ENCODE measurements at regions not wholly inside any gene's neighbourhood (a gene's known extent, or its start where the extent isn't known, plus 50 kb on each side); places are given as distances from the start of the nearest gene placed in this dataset.

DNA sequence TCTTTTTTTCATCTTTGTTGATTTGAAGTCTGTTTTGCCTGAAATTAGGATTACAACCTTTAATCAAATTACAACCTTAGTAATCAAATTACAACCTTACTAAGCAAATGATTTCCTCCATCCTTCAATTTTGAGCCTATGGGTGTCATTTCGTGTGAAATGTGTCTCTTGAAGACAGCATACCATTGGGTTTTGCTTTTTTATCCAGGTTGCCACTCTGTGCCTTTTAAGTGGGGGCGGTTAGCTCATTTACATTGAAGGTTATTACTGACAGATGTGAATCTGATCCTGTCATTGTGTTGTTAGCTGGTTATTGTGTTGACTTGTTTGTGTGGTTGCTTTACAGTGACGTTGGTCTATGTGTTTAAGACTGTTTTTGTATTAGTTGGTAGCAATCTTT lies 74.8 kb upstream of the BCL9 start:
- no peaks in the 10 kb centered on the region for H3K79me2 ChIP-seq (replicated peaks; ENCODE audit: insufficient read depth)
- H3K9me2 ChIP-seq (ENCODE audit: insufficient read depth) = 0 out of 2 replicates have a peak, but pooled peaks cover 3% of the 10 kb centered on the region
- Mint-ChIP-seq H3K4me3 (no peak overlapping the region), H3K9me3 (peaks cover 13% of the 10 kb centered on the region; the same call in 2 of the 3 replicates), H3K4me1 (no peaks in the 10 kb centered on the region), H3K36me3 (ENCODE audit: low read depth) (no peaks in the 10 kb centered on the region), H3K27me3 (ENCODE audit: insufficient read depth, low read depth, poor library complexity) (no peaks in the 10 kb centered on the region), H3K27ac (no peak overlapping the region)
- ATAC-seq = no peak
- no peak overlapping the region for H3K4me3 ChIP-seq
- H3K4me1 ChIP-seq (ENCODE audit: insufficient read depth) = no peaks in the 10 kb centered on the region
- H3K36me3 ChIP-seq (ENCODE audit: insufficient read depth) = no peaks in the 10 kb centered on the region
- no peak for TF ChIP-seq ZNF331 (CRISPR knock-in tag; IDR thresholded peaks at IDR 0.05; ENCODE audit: low read depth)
- no peak for TF ChIP-seq NANOG (IDR thresholded peaks at IDR 0.05; ENCODE audit: borderline replicate concordance)
- no peak for TF ChIP-seq EZH2 (IDR thresholded peaks at IDR 0.05; ENCODE audit: low read depth, unreplicated experiment)
- TF ChIP-seq, protein P1, sequence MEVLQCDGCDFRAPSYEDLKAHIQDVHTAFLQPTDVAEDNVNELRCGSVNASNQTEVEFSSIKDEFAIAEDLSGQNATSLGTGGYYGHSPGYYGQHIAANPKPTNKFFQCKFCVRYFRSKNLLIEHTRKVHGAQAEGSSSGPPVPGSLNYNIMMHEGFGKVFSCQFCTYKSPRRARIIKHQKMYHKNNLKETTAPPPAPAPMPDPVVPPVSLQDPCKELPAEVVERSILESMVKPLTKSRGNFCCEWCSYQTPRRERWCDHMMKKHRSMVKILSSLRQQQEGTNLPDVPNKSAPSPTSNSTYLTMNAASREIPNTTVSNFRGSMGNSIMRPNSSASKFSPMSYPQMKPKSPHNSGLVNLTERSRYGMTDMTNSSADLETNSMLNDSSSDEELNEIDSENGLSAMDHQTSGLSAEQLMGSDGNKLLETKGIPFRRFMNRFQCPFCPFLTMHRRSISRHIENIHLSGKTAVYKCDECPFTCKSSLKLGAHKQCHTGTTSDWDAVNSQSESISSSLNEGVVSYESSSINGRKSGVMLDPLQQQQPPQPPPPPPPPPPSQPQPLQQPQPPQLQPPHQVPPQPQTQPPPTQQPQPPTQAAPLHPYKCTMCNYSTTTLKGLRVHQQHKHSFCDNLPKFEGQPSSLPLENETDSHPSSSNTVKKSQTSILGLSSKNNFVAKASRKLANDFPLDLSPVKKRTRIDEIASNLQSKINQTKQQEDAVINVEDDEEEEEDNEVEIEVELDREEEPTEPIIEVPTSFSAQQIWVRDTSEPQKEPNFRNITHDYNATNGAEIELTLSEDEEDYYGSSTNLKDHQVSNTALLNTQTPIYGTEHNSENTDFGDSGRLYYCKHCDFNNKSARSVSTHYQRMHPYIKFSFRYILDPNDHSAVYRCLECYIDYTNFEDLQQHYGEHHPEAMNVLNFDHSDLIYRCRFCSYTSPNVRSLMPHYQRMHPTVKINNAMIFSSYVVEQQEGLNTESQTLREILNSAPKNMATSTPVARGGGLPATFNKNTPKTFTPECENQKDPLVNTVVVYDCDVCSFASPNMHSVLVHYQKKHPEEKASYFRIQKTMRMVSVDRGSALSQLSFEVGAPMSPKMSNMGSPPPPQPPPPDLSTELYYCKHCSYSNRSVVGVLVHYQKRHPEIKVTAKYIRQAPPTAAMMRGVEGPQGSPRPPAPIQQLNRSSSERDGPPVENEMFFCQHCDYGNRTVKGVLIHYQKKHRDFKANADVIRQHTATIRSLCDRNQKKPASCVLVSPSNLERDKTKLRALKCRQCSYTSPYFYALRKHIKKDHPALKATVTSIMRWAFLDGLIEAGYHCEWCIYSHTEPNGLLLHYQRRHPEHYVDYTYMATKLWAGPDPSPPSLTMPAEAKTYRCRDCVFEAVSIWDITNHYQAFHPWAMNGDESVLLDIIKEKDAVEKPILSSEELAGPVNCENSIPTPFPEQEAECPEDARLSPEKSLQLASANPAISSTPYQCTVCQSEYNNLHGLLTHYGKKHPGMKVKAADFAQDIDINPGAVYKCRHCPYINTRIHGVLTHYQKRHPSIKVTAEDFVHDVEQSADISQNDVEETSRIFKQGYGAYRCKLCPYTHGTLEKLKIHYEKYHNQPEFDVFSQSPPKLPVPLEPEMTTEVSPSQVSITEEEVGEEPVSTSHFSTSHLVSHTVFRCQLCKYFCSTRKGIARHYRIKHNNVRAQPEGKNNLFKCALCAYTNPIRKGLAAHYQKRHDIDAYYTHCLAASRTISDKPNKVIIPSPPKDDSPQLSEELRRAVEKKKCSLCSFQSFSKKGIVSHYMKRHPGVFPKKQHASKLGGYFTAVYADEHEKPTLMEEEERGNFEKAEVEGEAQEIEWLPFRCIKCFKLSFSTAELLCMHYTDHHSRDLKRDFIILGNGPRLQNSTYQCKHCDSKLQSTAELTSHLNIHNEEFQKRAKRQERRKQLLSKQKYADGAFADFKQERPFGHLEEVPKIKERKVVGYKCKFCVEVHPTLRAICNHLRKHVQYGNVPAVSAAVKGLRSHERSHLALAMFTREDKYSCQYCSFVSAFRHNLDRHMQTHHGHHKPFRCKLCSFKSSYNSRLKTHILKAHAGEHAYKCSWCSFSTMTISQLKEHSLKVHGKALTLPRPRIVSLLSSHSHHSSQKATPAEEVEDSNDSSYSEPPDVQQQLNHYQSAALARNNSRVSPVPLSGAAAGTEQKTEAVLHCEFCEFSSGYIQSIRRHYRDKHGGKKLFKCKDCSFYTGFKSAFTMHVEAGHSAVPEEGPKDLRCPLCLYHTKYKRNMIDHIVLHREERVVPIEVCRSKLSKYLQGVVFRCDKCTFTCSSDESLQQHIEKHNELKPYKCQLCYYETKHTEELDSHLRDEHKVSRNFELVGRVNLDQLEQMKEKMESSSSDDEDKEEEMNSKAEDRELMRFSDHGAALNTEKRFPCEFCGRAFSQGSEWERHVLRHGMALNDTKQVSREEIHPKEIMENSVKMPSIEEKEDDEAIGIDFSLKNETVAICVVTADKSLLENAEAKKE (CRISPR knock-in tag; IDR thresholded peaks at IDR 0.05) = no peak
- H3K27ac ChIP-seq (ENCODE audit: low read depth) = no peak overlapping the region
- DNase-seq (ENCODE audit: low spot score) = no peak
- no peaks in the 10 kb centered on the region for H3K27me3 ChIP-seq (ENCODE audit: insufficient read depth)
- no peaks in the 10 kb centered on the region for H3F3A ChIP-seq (replicated peaks; ENCODE audit: low read depth)
- no peak overlapping the region for H2AFZ ChIP-seq
- H4K20me1 ChIP-seq (replicated peaks; ENCODE audit: insufficient read depth) = no peaks in the 10 kb centered on the region
- H3K4me2 ChIP-seq = no peak overlapping the region

DNA sequence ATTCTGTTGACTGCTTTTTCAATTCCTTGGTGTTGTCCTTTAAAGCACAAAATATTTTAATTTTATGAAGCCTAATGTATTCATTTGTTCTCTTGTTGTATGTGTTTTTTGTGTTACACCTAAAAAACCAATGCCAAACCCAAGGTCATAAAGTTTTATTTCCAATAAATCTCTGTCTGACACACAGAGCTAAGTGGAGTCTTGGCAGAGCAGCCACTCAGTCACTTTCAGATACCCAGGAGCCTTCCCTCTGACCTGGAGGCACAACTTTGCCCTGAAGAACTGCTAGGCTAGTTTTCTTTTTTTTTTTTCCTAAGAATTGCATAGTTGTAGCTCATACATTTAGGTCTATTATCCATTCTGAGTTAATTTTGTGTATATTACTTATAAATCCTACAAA lies 71.2 kb upstream of the BCL9 start:
- H3K9me2 ChIP-seq (ENCODE audit: insufficient read depth) = 0 out of 2 replicates have a peak, but pooled peaks cover 3% of the 10 kb centered on the region
- TF ChIP-seq, protein P2, sequence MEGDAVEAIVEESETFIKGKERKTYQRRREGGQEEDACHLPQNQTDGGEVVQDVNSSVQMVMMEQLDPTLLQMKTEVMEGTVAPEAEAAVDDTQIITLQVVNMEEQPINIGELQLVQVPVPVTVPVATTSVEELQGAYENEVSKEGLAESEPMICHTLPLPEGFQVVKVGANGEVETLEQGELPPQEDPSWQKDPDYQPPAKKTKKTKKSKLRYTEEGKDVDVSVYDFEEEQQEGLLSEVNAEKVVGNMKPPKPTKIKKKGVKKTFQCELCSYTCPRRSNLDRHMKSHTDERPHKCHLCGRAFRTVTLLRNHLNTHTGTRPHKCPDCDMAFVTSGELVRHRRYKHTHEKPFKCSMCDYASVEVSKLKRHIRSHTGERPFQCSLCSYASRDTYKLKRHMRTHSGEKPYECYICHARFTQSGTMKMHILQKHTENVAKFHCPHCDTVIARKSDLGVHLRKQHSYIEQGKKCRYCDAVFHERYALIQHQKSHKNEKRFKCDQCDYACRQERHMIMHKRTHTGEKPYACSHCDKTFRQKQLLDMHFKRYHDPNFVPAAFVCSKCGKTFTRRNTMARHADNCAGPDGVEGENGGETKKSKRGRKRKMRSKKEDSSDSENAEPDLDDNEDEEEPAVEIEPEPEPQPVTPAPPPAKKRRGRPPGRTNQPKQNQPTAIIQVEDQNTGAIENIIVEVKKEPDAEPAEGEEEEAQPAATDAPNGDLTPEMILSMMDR (conservative IDR thresholded peaks at IDR 0.05; ENCODE audit: low read depth in 2 of 2) = no peak

More for the DNA sequence above, 71.2 kb upstream of the BCL9 start:
- Histone ChIP-seq H4K20me1 (replicated peaks; ENCODE audit: insufficient read depth) (no peaks in the 10 kb centered on the region), H3K4me1 (ENCODE audit: insufficient read depth) (no peaks in the 10 kb centered on the region), H3F3A (replicated peaks; ENCODE audit: low read depth) (no peaks in the 10 kb centered on the region), H2AFZ (no peak overlapping the region), H3K27me3 (ENCODE audit: insufficient read depth) (no peaks in the 10 kb centered on the region), H3K36me3 (ENCODE audit: insufficient read depth) (no peaks in the 10 kb centered on the region), H3K79me2 (replicated peaks; ENCODE audit: insufficient read depth) (no peaks in the 10 kb centered on the region), H3K27ac (ENCODE audit: low read depth) (no peak overlapping the region), H3K4me2 (no peak overlapping the region), H3K4me3 (no peak overlapping the region)
- no peak overlapping the region for H3K4me3 Mint-ChIP-seq
- no peaks in the 10 kb centered on the region for H3K36me3 Mint-ChIP-seq (ENCODE audit: low read depth)
- peaks cover 13% of the 10 kb centered on the region; the same call in 2 of the 3 replicates for H3K9me3 Mint-ChIP-seq
- DNase-seq (ENCODE audit: low spot score) = no peak
- H3K27me3 Mint-ChIP-seq (ENCODE audit: insufficient read depth, low read depth, poor library complexity) = no peaks in the 10 kb centered on the region
- no peaks in the 10 kb centered on the region for H3K4me1 Mint-ChIP-seq
- ATAC-seq = no peak
- H3K27ac Mint-ChIP-seq = no peak overlapping the region

Measured in GM23338 (cell line).